ENCODE measurements at regions not wholly inside any gene's neighbourhood (a gene's known extent, or its start where the extent isn't known, plus 50 kb on each side); places are given as distances from the start of the nearest gene placed in this dataset.

DNA sequence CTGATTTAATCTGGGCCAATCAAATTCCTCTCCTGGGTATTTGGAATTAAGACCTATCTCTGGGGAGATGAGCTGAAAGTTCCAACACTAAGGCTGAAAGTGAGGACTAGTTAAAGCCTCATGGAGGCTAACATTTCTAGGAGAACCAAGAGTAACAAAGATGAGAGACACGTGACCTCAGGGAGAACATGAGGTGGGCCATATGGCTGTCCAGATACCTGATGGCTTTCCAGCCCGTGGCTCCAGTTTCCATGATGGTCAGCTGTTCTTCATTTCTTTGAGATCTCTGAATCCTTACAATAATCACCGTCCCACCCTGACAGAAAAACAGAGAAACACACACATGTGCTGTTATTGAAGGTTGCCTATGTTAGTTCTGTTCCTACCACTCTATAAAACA, 66.1 kb downstream of the LEPR start:
- no peaks in the 10 kb centered on the region for H3K79me2 ChIP-seq
- H2AFZ ChIP-seq = no peak overlapping the region
- H3K9me3 ChIP-seq (ENCODE audit: low read depth) = no peaks in the 10 kb centered on the region
- no peak overlapping the region for H3K4me3 ChIP-seq
- no peaks in the 10 kb centered on the region for H3K4me1 ChIP-seq (ENCODE audit: insufficient read depth)
- no peak for DNase-seq (ENCODE audit: low spot score)
- TF ChIP-seq EZH2 (IDR thresholded peaks at IDR 0.05; ENCODE audit: borderline replicate concordance) = no peak
- TF ChIP-seq, protein P1, sequence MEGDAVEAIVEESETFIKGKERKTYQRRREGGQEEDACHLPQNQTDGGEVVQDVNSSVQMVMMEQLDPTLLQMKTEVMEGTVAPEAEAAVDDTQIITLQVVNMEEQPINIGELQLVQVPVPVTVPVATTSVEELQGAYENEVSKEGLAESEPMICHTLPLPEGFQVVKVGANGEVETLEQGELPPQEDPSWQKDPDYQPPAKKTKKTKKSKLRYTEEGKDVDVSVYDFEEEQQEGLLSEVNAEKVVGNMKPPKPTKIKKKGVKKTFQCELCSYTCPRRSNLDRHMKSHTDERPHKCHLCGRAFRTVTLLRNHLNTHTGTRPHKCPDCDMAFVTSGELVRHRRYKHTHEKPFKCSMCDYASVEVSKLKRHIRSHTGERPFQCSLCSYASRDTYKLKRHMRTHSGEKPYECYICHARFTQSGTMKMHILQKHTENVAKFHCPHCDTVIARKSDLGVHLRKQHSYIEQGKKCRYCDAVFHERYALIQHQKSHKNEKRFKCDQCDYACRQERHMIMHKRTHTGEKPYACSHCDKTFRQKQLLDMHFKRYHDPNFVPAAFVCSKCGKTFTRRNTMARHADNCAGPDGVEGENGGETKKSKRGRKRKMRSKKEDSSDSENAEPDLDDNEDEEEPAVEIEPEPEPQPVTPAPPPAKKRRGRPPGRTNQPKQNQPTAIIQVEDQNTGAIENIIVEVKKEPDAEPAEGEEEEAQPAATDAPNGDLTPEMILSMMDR (IDR thresholded peaks at IDR 0.05; ENCODE audit: poor library complexity) = no peak
- TF ChIP-seq EZH2phosphoT487 (IDR thresholded peaks at IDR 0.05; ENCODE audit: low read depth, severe bottlenecking, unreplicated experiment) = no peak
- H4K20me1 ChIP-seq (ENCODE audit: insufficient read depth, poor library complexity, severe bottlenecking) = no peaks in the 10 kb centered on the region
- H3K4me2 ChIP-seq = no peak overlapping the region
- H3K27ac ChIP-seq = no peak overlapping the region
- no peaks in the 10 kb centered on the region for H3K27me3 ChIP-seq
- H3K9me2 ChIP-seq (replicated peaks; ENCODE audit: insufficient read depth) = no peaks in the 10 kb centered on the region
- no peaks in the 10 kb centered on the region for H3K36me3 ChIP-seq (replicated peaks; ENCODE audit: insufficient read depth, low read depth)
- 94% methylated on average over 3 of the region's 3 CpGs for WGBS (ENCODE audit: low lambda C conversion rate, missing lambda C conversion rate)

- TF ChIP-seq, protein P1 (IDR thresholded peaks at IDR 0.05; ENCODE audit: poor library complexity) = no peak
- TF ChIP-seq EZH2 (IDR thresholded peaks at IDR 0.05; ENCODE audit: borderline replicate concordance) = no peak
- TF ChIP-seq EZH2phosphoT487 (IDR thresholded peaks at IDR 0.05; ENCODE audit: low read depth, severe bottlenecking, unreplicated experiment) = no peak
- no peaks in the 10 kb centered on the region for H3K9me3 ChIP-seq (ENCODE audit: low read depth)
- no peaks in the 10 kb centered on the region for H4K20me1 ChIP-seq (ENCODE audit: insufficient read depth, poor library complexity, severe bottlenecking)
- no peak overlapping the region for H3K4me3 ChIP-seq
- H3K36me3 ChIP-seq (replicated peaks; ENCODE audit: insufficient read depth, low read depth) = no peaks in the 10 kb centered on the region
- H3K9me2 ChIP-seq (replicated peaks; ENCODE audit: insufficient read depth) = no peaks in the 10 kb centered on the region
- H3K4me2 ChIP-seq = no peak overlapping the region
- no peak overlapping the region for H3K27ac ChIP-seq
- H2AFZ ChIP-seq = no peak overlapping the region
- no peaks in the 10 kb centered on the region for H3K27me3 ChIP-seq
- no peaks in the 10 kb centered on the region for H3K4me1 ChIP-seq (ENCODE audit: insufficient read depth)
- no peaks in the 10 kb centered on the region for H3K79me2 ChIP-seq
- DNase-seq (ENCODE audit: low spot score) = no peak
These were observed 69.0 kb downstream of the LEPR start for GRCh38 chr1:65489481-65489880.

DNA sequence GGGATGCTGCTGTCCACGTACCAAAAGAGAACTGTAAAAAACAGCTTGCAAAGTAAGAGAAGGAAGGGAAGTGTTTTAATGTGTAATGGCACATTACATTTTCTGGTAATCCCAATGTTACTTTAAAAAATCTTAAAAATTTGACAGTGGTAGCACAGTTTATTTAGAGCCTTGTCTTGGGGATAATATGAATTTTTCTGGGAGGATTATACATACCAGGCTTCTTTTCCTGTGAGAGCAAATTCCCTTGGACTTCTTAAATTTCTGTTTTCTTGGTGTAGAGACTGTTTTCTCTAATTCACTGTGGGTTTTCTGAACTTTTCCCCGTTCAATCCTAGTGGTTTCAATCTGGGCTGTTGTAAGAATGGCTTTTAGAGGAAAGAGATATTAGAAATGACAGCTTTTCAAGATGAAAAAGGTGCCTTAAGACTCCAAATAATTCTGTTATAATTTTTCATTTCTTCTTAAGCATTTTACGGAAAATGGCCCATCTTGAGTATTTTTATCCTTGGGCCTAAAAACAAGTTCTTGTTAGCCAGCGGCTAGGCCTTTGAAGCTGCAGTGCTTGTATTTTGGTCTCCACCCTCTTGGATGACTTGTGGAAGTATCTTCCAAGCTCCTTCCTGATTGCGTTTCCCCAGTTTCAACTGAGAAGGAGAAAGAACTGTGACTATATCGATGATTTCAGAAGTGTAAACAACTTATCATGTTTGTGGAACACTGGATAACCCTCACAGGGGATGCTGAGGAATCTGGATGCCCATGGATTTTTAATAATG, 70.0 kb downstream of the LEPR start:
- no peak for TF ChIP-seq EZH2phosphoT487 (IDR thresholded peaks at IDR 0.05; ENCODE audit: low read depth, severe bottlenecking, unreplicated experiment)
- TF ChIP-seq, protein P1 (IDR thresholded peaks at IDR 0.05; ENCODE audit: poor library complexity) = no peak
- Histone ChIP-seq H2AFZ (no peak overlapping the region), H3K27me3 (no peaks in the 10 kb centered on the region), H3K4me3 (no peak overlapping the region), H3K9me3 (ENCODE audit: low read depth) (no peaks in the 10 kb centered on the region), H3K79me2 (no peaks in the 10 kb centered on the region), H4K20me1 (ENCODE audit: insufficient read depth, poor library complexity, severe bottlenecking) (no peaks in the 10 kb centered on the region), H3K36me3 (replicated peaks; ENCODE audit: insufficient read depth, low read depth) (no peaks in the 10 kb centered on the region), H3K9me2 (replicated peaks; ENCODE audit: insufficient read depth) (no peaks in the 10 kb centered on the region), H3K4me1 (ENCODE audit: insufficient read depth) (no peaks in the 10 kb centered on the region), H3K4me2 (no peak overlapping the region), H3K27ac (no peak overlapping the region)
- 91% methylated on average over 6 of the region's 6 CpGs for WGBS (ENCODE audit: low lambda C conversion rate, missing lambda C conversion rate)
- DNase-seq (ENCODE audit: low spot score) = no peak

Measured in hepatocyte (in vitro differentiated cells).